T-helper 1 cell treated with Interleukin-12 subunit alpha and Interleukin-12 subunit beta and Interleukin-4 antibody, amounts not matched to agents 30 μg/mL and 1 μg/mL, for 36 hours (primary cell): ENCODE measurements at regions not wholly inside any gene's neighbourhood (a gene's known extent, or its start where the extent isn't known, plus 50 kb on each side); places are given as distances from the start of the nearest gene placed in this dataset.

ENCODE experiments used
- H3K27ac Mint-ChIP-seq: one replicate; pipeline ENCODE4 v1.8.0; 2021; ENCODE audit warnings: mild to moderate bottlenecking, mixed read lengths
- H3K27me3 Mint-ChIP-seq: one replicate; pipeline ENCODE4 v1.8.0; 2021; ENCODE audit warnings: low read depth, mixed read lengths
- H3K36me3 Mint-ChIP-seq: one replicate; pipeline ENCODE4 v1.8.0; 2021; ENCODE audit warnings: low read depth, mixed read lengths
- H3K4me1 Mint-ChIP-seq: one replicate; pipeline ENCODE4 v1.8.0; 2021; ENCODE audit warnings: low read depth, mixed read lengths
- H3K4me3 Mint-ChIP-seq: one replicate; pipeline ENCODE4 v1.8.0; 2021; ENCODE audit warnings: mild to moderate bottlenecking, moderate library complexity, mixed read lengths
- H3K9me3 Mint-ChIP-seq: one replicate; pipeline ENCODE4 v1.8.0; 2021; ENCODE audit warnings: mixed read lengths

DNA sequence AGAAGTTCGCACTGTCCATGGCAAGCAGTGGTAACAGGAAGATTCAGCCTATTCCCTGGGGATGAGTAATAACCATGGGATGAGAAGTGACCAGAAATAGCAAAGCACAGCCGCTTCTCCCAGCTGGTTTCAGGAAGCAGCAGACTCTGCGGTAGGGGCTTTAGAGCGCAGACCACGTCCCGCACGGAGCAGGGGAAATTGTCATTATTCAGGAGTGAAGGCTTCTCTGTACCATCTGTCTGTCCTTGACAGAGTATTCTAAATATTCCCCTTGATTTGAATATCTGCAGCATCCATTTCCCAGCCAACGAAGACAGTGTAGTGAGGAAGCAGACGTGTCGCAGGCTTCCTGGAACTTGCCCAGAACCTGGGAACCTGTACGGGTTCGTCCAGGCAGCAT is 159.6 kb downstream of the NXNL2 start:
- no peaks in the 10 kb centered on the region for H3K9me3 Mint-ChIP-seq
- no peak overlapping the region for H3K4me3 Mint-ChIP-seq
- H3K36me3 Mint-ChIP-seq = no peaks in the 10 kb centered on the region
- H3K27ac Mint-ChIP-seq = no peak overlapping the region
- H3K27me3 Mint-ChIP-seq = no peaks in the 10 kb centered on the region
- H3K4me1 Mint-ChIP-seq = no peaks in the 10 kb centered on the region

DNA sequence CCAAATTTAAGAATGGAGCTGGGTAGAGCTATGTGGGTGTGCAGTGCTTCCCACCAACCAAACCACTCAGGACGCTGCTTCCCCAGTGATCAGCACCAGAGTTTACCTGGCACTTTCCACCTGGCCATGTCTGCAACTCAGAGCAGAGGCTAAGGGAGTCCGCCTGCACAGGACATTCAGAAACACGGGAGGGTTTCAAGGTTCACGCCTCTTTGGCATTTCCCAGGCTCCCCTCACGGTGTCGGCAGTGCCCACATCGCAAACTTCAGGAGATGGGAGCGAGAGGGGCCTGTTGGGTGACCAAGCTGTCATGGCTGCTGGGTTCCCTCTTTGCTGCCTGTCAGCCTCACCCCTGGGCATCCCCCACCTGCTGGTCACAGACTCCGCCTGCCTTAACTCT is 161.5 kb downstream of the NXNL2 start:
- no peaks in the 10 kb centered on the region for H3K4me1 Mint-ChIP-seq
- no peak overlapping the region for H3K4me3 Mint-ChIP-seq
- H3K36me3 Mint-ChIP-seq = no peaks in the 10 kb centered on the region
- H3K27me3 Mint-ChIP-seq = no peaks in the 10 kb centered on the region
- H3K9me3 Mint-ChIP-seq = no peaks in the 10 kb centered on the region
- no peak overlapping the region for H3K27ac Mint-ChIP-seq

DNA sequence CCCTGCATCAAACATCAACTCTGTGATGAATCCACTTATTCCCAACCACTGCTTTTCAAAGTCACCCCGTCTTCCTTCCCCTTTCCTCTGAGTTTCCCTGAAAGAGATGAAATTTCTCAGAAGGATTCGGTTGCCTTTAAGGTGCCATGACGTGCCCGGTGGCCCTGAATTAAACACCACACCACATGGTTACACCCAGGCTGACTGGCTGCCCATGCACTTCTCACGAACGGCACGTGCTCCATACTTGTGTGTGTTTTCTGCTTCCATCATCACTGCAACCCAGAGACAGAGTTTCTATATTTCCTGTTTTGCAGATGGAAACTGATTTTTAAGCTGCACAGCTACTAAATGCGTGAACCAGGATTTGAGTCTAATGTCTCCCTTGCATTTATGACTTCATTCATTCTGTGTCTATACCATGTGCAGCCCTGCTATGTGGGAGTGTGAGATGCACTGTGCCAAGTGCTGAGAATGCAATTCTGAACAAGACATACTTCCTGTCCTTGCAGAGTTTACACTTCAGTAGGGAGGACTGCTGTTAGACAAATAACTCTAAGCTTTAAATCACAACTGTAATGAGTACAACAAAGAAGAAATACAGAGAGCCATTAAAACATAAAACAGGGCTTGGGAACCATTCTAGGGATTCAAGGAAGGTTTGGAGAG is 162.9 kb downstream of the NXNL2 start:
- Mint-ChIP-seq H3K4me1 (no peaks in the 10 kb centered on the region), H3K9me3 (no peaks in the 10 kb centered on the region), H3K36me3 (no peaks in the 10 kb centered on the region)

DNA sequence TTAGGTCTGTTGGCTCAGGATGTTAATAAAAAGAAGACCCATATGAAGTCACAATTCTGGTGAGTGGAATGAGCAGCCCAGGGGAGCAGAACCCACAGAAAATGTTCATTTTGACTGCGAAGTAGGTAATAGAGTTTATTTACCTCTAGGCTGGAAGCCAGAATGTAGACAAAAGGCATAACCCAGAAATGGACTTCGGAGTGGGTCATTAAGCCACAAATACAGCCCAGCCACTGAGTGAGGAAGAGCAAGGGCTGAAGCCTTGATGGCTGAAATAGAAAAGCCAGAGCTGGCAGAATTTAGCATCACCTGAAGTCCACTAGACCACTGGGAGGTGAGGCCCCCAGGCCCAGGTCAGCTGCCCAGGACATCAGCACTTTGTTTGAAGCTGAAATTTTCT is 168.0 kb downstream of the NXNL2 start:
- Mint-ChIP-seq H3K27me3 (no peaks in the 10 kb centered on the region), H3K27ac (no peak overlapping the region), H3K36me3 (no peaks in the 10 kb centered on the region), H3K4me1 (no peaks in the 10 kb centered on the region), H3K4me3 (no peak overlapping the region), H3K9me3 (no peaks in the 10 kb centered on the region)

More for the DNA sequence above, 162.9 kb downstream of the NXNL2 start:
- no peak overlapping the region for H3K4me3 Mint-ChIP-seq
- H3K27ac Mint-ChIP-seq = no peak overlapping the region
- H3K27me3 Mint-ChIP-seq = no peaks in the 10 kb centered on the region

DNA sequence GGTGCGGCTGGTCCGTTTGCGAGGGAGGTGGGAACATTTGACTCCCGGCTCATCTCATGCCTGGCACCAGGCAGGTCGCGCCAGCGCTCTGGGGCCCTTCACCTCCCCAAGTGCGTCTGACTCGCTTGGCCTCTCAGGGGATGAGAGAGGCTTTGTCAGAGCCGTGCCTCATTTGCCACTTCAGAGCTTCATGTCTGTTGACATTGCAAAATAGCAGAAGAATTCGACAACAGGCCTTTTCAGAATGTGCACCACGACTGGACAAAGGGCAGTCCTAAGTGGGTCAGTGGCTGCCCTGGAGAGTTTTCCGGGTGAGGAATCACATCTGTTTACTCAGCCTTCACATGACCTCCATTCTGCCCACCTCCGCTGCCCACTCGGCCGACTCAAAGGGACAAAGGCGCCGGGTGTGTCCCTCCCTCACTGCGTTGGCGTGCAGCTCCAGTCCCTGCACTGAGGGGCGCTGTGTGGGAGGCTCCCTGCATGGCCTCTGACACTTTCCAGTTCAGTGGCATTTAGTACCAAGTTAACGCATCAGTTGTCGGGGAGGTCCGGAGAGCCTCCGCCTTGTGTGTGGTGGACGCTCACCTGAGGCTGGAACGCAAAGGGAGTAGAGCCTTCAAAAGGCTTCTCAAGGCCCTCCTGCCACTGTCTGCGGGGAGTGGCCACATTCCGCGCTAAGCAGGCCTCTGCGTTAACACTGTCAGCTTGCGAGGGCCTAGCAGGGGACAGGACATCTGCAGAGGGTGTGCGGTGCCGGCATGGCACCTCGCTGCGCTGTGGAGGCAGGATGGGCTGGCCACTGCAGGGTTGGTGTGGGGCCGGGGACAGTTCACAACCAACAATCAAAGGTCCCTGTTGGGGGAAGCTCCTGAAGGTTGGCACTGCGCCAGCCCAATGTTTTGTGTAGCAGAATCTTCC is 171.5 kb downstream of the NXNL2 start:
- no peak overlapping the region for H3K4me3 Mint-ChIP-seq
- H3K36me3 Mint-ChIP-seq = no peaks in the 10 kb centered on the region
- no peaks in the 10 kb centered on the region for H3K9me3 Mint-ChIP-seq
- H3K4me1 Mint-ChIP-seq = no peaks in the 10 kb centered on the region
- no peaks in the 10 kb centered on the region for H3K27me3 Mint-ChIP-seq
- no peak overlapping the region for H3K27ac Mint-ChIP-seq

DNA sequence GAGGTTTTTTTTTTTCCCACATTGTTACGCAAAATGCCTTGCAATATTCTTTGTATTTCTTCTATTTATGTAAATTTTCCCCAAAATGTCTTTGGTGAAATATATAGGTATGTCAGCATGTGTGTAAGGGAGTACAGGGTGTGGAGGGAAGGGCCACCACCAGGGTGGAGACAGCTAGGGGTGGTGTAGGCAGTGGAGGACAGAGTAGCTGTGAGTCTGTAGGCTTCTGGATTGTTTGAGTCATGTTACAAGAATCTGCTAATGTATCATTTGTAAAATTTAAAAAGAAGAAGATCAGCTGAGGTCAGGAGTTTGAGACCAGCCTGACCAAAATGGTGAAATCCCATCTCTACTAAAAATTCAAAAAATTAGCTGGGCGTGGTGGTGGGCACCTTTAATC is 175.5 kb downstream of the NXNL2 start:
- Mint-ChIP-seq H3K4me3 (no peak overlapping the region), H3K9me3 (no peaks in the 10 kb centered on the region), H3K4me1 (no peaks in the 10 kb centered on the region), H3K27me3 (peaks cover 8% of the 10 kb centered on the region), H3K36me3 (no peaks in the 10 kb centered on the region), H3K27ac (no peak overlapping the region)

DNA sequence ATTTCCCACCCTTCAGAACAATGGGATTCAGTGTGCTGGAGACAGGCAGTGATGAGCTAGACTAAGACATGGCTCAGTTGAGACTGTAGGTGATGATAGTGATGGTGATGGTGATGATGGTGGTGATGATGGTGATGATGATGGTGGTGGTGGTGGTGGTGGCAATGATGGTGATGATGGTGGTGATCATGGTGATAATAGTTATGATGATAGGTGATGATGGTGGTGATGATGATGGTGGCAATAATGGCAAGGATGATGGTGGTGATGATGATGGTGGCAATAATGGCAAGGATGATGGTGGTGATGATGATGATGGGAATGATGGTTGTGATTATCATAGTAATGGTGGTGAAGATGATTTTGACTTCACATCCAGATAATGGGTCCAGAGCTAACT is 176.7 kb downstream of the NXNL2 start:
- Mint-ChIP-seq H3K27ac (no peak overlapping the region), H3K27me3 (peaks cover 8% of the 10 kb centered on the region), H3K4me3 (no peak overlapping the region), H3K4me1 (no peaks in the 10 kb centered on the region), H3K9me3 (no peaks in the 10 kb centered on the region), H3K36me3 (no peaks in the 10 kb centered on the region)

DNA sequence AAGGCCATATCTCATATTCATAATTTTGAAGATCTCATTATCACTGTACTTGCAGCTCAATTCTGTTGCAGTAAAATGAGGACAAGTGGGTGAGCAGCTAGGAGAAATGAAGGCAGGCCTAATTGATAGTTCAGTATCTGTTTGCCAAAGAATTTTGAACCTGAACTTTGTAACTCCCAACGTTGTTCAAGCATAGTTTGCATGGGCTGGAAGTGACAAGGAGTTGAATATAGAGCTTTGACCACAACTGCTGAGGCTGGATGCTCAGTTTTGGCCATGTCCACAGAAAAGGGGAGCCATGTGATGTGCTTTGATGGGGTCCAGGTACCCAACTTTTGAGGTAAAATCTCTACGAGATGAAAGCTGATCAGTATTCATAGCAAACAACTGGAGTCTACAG is 177.5 kb downstream of the NXNL2 start:
- Mint-ChIP-seq H3K27ac (no peak overlapping the region), H3K4me3 (no peak overlapping the region), H3K4me1 (no peaks in the 10 kb centered on the region), H3K9me3 (no peaks in the 10 kb centered on the region), H3K36me3 (no peaks in the 10 kb centered on the region), H3K27me3 (peaks cover 8% of the 10 kb centered on the region)

DNA sequence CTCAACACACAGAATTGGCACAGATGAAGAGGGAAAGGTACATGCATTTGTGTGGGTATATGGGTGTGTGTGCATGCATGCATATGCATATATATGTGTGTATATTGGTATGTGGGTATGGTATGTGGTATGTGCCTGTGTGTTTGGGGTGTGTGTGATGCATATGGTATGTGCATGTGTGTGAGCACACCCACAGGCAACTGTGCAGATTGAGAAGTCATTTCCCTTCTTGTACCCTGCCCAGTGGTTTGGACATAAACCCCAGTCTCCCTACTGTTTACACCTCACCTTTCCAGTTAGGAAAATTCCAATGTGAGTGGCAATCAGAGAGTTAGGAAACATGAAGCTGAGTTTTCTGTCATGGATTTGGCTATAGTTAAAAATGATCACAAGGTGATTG is 178.0 kb downstream of the NXNL2 start:
- Mint-ChIP-seq H3K4me1 (no peaks in the 10 kb centered on the region), H3K4me3 (no peak overlapping the region), H3K9me3 (no peaks in the 10 kb centered on the region), H3K36me3 (no peaks in the 10 kb centered on the region), H3K27ac (no peak overlapping the region), H3K27me3 (peaks cover 11% of the 10 kb centered on the region)

DNA sequence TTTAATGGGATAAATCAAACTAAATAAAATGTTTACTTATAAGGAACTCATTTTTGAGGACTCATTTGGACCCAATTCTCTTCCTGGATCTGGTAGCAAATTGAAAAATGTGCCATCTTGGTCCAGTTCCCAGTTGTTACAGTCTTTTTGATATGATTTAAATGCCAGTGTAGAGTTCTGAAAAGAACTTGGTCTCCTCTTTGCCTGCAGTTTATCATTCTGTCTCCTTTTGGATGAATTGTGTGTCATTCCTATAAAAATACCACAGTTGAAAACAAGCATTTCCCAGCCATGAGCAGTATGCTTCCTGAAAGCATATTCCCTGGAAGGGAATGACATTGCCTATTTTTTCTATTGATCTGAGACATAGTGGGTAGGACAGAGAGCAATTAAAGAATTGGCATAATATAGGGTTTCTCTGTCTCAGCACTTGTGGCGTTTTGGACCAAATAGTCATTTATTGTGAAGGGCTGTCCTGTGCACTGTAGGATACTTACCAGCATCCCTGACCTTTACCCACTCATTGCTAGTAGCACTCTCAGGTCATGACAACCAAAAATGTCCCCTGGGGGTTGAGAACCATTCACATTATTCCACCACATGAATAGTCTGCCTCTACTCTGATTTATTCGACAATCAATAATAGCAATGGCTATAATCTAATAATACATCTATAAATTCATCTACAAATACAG is 181.8 kb downstream of the NXNL2 start:
- Mint-ChIP-seq H3K4me3 (no peak overlapping the region), H3K36me3 (no peaks in the 10 kb centered on the region), H3K4me1 (no peaks in the 10 kb centered on the region), H3K27ac (no peak overlapping the region), H3K27me3 (peaks cover 18% of the 10 kb centered on the region), H3K9me3 (no peaks in the 10 kb centered on the region)

DNA sequence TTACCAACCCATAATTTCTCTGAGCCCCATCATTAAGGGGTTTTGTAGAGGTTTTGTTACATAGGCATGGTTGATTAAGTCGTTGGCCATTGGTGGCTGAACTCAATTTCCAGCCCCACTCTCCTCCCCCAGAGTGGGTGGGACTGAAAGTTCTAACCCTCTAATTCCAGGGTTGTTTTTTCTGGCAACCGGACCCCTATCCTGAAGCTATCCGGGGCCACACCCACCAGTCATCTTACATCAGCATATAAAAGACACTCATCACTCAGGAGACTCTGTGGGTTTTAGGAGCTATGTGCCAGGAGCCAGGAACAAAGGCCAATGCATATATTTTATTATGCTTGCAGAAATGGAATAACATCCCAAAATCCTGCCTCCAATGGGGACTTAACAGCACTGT is 186.0 kb downstream of the NXNL2 start:
- Mint-ChIP-seq H3K27me3 (peaks cover 10% of the 10 kb centered on the region), H3K9me3 (no peaks in the 10 kb centered on the region), H3K36me3 (no peaks in the 10 kb centered on the region), H3K4me3 (no peak overlapping the region), H3K4me1 (no peaks in the 10 kb centered on the region), H3K27ac (no peak overlapping the region)

DNA sequence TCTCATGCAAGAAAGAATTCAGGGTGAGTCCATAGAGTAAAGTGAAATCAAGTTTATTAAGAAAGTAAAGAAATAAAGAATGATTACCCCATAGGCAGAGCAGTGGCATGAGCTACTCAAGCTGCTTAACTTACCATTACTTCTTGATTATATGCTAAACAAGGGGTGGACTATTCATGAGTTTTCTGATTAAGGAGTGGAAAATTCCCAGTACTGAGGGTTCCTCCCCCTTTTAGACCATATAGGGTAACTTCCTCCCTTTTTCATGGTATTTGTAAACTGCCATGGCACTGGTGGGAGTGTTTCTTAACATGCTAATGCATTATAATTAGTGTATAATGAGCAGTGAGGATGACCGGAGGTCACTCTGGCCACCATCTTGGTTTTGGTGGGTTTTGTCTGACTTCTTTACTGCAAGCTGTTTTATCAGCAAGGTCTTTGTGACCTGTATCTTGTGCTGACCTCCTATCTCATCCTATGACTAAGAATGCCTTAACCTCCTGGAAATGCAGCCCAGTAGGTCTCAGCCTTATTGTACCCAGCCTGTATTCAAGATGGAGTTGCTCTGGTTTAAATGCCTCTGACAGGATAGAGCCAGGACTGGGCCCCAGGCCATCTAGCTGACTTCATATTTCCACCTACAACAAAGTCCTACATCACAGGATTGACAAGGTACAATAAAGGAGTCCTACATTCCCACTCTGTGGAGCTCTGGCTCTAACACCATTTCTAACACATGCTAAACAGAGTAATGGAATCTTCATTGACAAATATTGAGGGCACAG is 186.7 kb downstream of the NXNL2 start:
- no peak overlapping the region for H3K27ac Mint-ChIP-seq
- no peaks in the 10 kb centered on the region for H3K4me1 Mint-ChIP-seq
- no peaks in the 10 kb centered on the region for H3K9me3 Mint-ChIP-seq
- H3K27me3 Mint-ChIP-seq = peaks cover 10% of the 10 kb centered on the region
- no peaks in the 10 kb centered on the region for H3K36me3 Mint-ChIP-seq
- no peak overlapping the region for H3K4me3 Mint-ChIP-seq

DNA sequence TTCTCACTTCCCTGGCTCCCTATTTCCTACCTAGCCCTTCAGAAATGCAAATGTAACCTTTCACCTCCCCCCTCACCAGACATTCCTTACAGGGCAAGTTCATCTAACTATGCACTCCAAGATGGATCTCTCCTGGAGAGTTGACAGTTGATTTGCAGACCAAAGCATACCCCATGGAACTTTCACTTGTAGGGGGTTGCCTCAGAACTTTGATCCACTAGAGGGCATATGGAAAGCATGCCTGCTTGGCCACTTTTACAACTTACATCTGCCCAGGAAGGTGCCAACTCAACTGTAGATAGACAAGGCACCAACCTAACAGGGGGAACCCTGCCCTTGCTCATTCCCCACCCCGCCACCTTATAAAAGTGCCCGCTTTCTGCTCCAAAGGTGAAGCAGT is 187.8 kb downstream of the NXNL2 start:
- peaks cover 11% of the 10 kb centered on the region for H3K27me3 Mint-ChIP-seq
- no peak overlapping the region for H3K27ac Mint-ChIP-seq
- H3K36me3 Mint-ChIP-seq = no peaks in the 10 kb centered on the region
- H3K4me1 Mint-ChIP-seq = no peaks in the 10 kb centered on the region
- H3K9me3 Mint-ChIP-seq = no peaks in the 10 kb centered on the region
- no peak overlapping the region for H3K4me3 Mint-ChIP-seq

DNA sequence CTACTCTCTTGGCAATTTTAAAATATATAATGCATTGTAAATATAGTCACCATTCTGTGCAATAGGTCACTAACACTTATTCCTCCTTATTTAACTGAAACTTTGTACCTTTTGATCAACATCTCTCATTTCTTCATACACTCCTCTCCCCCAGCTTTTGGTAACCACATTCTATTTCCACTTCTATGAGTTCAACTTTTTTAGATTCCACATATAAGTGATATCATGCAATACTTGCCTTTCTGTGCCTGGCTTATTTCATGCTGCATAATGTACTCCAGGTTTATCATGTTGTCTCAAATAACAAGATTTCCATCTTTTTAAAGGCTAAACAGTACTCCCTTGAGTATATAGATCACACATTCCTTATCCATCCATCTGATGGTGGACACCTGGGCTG is 188.8 kb downstream of the NXNL2 start:
- H3K4me3 Mint-ChIP-seq = no peak overlapping the region
- H3K4me1 Mint-ChIP-seq = no peaks in the 10 kb centered on the region
- no peaks in the 10 kb centered on the region for H3K9me3 Mint-ChIP-seq
- H3K36me3 Mint-ChIP-seq = no peaks in the 10 kb centered on the region
- H3K27me3 Mint-ChIP-seq = peaks cover 9% of the 10 kb centered on the region
- H3K27ac Mint-ChIP-seq = no peak overlapping the region
